HG03342 (cell line): ENCODE measurements at regions not wholly inside any gene's neighbourhood (a gene's known extent, or its start where the extent isn't known, plus 50 kb on each side); places are given as distances from the start of the nearest gene placed in this dataset.
A peak's percentile ranks its signal among the peaks of the same experiment; 100 is the strongest.

Source experiments
- ATAC-seq: cut with Tn5 transposase; IDR thresholded peaks from one replicate; pipeline ENCODE4 v1.9.1; 2021; ENCODE audit warnings: mild to moderate bottlenecking, moderate library complexity; ENCODE audit not compliant: unreplicated experiment

DNA sequence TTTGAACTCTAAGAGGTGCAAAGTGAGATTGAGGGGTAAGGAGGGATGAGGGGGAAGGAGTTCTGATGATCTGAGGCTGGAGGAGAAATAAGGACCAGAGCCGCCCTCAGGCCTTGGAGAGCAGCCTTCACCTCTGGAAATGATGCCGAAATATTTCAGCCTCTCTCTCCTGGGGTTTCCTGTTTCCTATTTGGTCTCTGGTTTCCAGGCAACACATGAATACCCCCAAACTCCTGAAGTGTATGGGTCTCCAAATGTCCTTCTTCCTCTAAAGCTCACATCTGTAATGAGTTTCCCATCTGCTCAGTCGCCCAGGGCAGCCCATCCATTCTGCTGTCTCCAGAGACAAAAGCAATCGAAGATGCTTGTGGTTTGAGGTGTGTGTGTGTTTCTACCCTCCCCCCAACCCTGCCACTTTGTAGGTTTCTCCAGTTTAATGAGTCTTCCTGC lies 52.0 kb upstream of the FAM20B start:
- peak; percentile 63 for ATAC-seq
